GM12874 (cell line): ENCODE measurements at regions not wholly inside any gene's neighbourhood (a gene's known extent, or its start where the extent isn't known, plus 50 kb on each side); places are given as distances from the start of the nearest gene placed in this dataset.

Source experiments
- TF ChIP-seq, protein P1 (sequence below): IDR thresholded peaks from 2 replicates; pipeline ENCODE4 v1.5.1; 2011; ENCODE audit warnings: low read depth, mild to moderate bottlenecking, control low read depth, low read length, moderate library complexity; ENCODE audit not compliant: insufficient read depth

DNA sequence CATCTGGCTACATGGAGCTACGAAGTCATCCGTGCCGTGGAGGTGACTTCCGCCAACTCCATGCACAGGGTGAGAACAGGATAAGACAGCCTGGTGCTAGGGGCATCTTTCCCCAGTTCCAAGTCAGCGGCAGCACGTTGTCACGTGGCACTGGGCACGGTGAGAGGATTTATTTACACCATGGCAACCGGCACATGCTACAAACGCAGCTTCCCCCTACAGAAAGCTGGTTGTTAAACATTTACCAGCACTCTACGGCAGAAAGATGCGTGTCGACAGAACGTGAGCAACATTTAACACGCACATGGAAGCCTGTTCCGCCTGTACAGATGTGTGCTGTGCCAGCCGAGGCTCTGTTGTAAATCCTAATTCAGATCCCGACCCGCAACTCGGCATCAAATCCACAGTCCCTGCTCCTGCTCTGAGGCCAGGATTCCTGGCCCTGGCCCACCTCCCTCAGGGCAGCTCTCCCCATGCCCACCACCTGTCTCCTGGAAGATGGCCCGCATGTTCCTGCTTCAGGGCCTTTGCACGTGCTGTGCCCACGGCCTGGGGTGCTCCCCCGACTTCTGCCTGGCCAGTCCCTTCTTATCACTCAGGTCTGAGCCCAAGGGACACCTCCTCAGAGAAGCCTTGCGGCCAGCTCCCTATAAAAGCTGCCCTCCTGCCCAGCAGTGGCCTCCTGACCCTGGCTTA, 114.1 kb downstream of the RFLNA start:
- TF ChIP-seq, protein P1, sequence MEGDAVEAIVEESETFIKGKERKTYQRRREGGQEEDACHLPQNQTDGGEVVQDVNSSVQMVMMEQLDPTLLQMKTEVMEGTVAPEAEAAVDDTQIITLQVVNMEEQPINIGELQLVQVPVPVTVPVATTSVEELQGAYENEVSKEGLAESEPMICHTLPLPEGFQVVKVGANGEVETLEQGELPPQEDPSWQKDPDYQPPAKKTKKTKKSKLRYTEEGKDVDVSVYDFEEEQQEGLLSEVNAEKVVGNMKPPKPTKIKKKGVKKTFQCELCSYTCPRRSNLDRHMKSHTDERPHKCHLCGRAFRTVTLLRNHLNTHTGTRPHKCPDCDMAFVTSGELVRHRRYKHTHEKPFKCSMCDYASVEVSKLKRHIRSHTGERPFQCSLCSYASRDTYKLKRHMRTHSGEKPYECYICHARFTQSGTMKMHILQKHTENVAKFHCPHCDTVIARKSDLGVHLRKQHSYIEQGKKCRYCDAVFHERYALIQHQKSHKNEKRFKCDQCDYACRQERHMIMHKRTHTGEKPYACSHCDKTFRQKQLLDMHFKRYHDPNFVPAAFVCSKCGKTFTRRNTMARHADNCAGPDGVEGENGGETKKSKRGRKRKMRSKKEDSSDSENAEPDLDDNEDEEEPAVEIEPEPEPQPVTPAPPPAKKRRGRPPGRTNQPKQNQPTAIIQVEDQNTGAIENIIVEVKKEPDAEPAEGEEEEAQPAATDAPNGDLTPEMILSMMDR, result no peak

DNA sequence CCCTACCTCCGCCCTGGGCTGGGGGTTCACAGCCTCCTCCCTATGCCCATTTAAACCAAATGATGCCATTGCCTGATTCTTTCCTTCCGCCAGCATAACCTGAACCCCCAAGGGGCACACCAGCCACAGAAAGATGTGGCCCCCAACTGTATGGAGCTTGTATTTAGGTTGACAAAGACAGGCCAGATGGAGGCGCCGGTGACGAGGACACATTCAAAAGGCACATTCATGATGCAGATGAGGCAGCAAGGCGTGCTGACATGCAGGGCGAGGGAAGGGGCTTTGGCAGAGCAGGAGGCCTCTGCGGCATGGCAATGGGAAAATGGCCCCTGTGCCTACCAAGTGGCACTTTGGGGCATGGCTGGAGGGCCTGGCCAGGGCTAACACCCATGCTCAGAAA, 112.2 kb downstream of the RFLNA start:
- TF ChIP-seq, protein P1, result no peak

DNA sequence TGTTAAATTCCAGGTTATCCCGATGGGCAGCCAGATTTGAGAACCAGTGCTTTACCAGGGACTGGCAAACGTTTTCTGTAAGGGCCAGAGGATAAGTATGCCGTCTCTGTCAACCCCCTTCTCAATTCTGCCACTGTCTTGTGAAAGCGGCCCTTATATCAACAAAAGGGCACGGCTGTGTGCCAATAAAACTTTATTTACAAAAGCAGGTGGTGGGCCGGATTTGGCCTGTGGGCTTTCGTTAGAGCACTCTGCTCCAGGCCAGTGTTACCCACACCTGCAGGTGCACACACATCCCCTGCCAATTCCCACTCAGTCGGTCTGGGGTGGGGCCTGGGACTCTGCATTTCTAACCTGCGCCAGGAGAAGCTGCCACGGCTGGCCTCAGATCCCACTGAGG, 111.2 kb downstream of the RFLNA start:
- TF ChIP-seq, protein P1, result no peak

DNA sequence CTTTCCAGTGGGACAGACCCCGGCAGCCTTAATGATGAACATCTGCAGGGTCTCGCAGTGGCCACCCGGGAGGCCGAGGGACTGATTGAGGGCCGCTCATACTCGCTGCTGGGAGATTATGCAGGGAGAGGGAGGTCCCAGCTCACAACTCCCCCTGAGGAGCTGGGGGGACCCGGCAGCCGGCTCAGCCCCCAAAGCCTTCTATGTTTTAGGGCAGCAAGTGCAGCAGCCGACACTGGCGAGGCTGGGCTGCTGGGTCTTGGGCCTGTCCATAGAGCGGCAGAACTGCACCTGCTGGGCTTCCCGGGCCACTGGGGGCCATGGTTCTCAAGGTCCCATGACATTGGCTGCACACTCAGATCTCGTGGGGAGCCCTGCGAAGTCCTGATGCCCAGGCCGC, 110.7 kb downstream of the RFLNA start:
- TF ChIP-seq, protein P1, result no peak

DNA sequence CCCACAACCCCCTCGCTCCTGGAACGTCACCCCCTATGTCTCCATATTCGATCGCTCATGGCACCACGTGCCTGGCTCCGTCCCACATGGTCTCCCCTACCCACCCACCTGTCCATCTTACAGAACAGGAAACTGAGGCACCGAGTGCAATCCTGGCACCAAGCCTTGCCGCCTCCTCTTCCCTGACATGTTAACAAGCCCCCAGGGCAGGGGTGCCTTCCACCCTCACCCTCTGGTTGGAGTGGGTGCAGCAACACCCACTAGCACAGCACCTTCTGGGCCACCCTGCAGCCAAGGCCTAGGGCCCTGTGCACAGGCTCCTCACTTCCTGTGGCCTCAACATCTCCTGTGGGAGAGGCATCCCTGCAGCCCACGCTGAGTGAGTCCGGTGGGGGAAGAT, 110.3 kb downstream of the RFLNA start:
- TF ChIP-seq, protein P1, result no peak

DNA sequence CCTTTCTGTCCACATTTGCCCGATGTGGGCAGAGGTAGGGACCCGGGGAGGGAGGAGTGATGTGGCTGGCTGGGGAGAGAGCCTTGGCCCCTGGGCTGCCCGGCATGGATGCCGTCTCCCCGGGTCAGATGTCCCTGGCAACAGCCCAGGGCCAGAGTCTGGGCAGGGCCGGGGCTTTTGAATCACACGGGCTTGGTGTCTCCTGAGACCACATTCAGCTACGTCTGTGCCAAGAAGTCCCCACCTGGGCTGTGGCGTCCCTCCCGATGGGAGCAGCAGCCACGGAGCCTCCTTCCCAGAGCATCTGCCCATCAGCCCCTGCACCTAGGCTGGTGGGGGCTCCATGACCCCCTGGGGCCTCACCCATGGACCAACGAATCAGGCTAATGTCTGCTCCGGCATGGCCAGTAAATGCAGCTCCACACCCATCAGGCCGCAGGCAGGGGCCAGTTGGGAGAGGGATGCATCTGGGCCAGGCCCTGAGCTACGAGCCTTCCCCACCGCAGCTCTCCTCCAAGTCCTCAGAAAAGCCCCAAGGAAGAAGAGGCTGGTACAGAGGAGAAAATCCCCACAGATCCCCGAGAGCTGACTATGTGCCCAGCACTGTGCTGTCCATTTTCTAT, 109.4 kb downstream of the RFLNA start:
- TF ChIP-seq, protein P1, result no peak

DNA sequence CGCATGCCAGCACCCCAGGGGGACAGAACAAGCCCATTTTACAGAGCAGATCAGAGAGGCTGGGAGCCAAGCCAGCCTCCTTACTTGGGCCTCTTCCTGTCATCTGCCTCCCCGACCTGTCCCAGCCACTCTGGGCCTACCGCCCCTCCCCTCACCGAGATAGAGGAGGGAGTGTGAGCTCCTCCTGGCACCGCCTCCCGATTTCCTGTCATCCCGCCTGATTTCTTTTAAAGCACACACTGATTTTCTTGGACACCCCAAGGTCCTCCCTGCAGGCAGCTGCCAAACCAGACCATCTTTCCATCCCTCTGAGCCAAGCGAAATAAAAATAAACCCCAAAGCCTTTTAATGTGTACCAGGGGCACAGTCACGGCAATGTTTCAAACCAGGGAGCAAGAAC, 108.4 kb downstream of the RFLNA start:
- TF ChIP-seq, protein P1, result no peak
